ENCODE measurements at regions not wholly inside any gene's neighbourhood (a gene's known extent, or its start where the extent isn't known, plus 50 kb on each side); places are given as distances from the start of the nearest gene placed in this dataset.

DNA sequence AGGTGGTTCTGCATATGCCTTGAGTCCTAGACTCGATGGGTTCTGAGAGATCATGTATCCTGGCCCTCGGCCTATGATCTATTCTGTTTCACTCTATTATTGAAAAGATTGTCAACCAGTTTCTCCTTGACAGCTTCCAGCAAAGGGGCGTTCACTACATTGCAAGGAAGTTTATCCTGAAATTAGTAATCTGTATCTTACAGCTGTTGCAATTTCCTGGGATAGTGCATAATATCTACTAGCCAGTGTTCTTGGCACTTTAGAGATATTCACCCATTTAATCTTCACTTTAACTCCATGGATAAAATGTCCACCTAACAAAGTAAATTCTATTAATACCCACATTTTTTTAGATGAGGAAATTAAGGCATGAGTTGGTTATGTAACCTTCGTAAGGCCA is 203.6 kb downstream of the TGFB2 start (continued):
- TF ChIP-seq TAF1 (IDR thresholded peaks at IDR 0.05; ENCODE audit: low read depth, low read length) = no peak
- no peak for TF ChIP-seq RXRA (IDR thresholded peaks at IDR 0.05; ENCODE audit: insufficient read depth, low read depth, low read length)
- TF ChIP-seq POLR2AphosphoS5 (IDR thresholded peaks at IDR 0.05; ENCODE audit: low read depth, low read length) = no peak
- no peak for TF ChIP-seq SUZ12 (IDR thresholded peaks at IDR 0.05; ENCODE audit: low read length)
- no peak for TF ChIP-seq MAFK (IDR thresholded peaks at IDR 0.05; ENCODE audit: low read depth, low read length)
